Activated T-cell treated with anti-CD3 and anti-CD28 coated beads, Interleukin-2, amount 50 U/mL, for 1 hour (primary cell): ENCODE measurements at regions not wholly inside any gene's neighbourhood (a gene's known extent, or its start where the extent isn't known, plus 50 kb on each side); places are given as distances from the start of the nearest gene placed in this dataset.

ENCODE experiments used
- DNase-seq: peaks from one replicate; pipeline ENCODE4 v3.0.0-alpha.2; 2020

DNA sequence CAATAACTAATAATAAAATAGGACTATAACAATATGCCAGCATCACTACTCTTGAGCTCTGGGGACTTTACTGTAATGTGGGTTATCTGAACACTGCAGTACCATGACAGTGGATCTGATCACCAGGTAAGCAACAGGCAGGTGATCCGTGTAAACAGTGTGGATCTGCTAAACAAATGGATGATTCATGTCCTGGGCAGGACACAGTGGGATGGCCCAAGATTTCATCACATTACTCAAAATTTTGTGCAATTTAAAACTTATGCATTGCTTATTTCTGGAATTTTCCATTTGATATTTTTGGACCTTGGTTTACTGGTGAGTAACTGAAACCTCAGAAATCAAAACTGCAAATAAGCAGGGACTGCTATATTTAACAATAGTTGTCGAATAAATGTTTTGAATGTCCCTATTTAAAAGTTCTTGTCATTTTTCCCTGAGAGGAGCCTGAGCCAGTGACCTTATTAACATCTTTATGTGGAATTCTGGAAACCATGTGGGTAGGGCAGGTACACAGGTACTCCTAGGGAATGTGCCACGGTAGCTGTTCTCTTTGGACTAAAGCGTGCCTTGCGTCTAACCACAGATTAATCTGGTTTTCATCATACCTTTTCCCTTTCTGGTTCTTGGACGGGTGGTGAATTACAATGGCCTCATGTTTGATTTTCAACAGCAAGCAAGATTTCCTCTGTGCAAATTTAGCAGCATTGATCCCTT is 214.5 kb upstream of the SASH1 start:
- DNase-seq, result no peak

DNA sequence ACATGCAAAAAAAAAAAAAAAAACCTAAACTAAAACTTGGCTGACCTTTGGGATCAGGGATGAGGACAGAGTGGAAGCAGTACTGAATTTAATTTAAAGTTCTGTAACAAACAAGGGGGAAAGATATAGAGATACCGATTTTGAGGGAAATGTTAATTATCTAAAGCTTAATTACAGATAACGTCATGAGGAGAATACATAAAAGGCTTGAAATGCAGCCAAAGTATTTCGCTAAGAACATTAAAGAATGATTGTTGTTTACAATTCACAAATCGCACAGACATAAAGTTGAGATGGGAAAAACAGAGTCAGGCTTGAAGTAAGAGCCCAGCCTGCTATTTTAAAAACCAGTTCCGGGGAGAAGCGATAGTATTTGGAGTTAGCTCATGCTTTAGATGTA is 208.0 kb upstream of the SASH1 start:
- no peak for DNase-seq

DNA sequence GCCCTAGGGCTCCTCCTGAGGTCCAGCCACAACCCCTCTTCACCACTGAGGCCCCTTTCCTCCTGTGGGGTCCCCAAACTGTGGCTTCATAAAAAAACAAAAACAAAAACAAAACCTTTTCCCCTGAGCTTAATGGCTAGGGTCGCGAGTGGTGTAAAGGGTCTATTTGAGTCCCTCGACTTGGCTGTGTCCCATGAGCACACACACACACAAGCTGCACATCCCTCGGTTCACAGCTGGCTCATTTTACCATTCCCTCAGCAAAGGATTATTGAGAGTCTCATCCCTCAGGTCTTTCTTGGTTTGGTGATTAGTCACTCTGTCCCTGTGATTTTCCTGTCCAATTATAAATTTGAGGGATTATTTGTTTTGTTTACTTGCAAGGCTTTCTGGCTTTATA is 206.1 kb upstream of the SASH1 start:
- no peak for DNase-seq

DNA sequence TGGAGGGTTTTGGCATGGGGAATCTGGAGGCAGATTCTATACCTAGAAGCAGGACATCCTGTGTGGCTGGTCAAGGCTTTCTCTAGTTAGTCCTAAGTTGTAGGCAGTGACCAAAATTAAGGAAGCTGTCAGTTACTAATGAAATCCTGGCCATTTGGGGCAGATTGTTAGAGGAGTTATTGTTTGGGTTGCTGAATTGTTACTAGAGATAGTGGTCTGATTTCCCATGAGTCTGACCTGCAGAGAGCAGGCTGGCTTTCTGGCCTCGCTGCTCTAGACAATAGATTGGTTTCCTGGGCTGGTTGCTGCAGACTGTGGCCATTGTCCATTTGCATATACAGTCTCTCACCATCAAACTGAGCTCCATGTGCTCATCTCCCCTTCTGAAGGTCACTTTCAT is 205.0 kb upstream of the SASH1 start:
- DNase-seq, result no peak

DNA sequence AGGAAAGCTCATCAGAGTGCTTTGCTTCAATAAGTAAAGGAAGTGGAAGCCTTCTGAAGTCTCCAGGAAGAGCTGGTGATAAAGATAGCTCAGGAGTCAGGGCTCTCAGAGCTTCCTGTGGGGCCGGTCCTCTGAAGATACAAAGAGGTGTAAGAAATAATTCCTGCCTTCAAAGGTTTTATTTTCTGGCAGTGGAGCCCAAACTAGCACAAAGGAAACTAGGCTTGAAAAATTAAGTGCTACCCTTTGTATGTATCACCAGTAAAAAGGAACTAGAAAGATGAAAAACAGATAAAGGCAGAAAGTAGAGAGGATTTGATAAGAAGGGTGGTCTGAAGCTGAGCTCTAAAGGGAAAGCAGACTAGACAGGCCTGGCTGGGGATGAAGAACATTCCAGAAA is 204.1 kb upstream of the SASH1 start:
- no peak for DNase-seq

DNA sequence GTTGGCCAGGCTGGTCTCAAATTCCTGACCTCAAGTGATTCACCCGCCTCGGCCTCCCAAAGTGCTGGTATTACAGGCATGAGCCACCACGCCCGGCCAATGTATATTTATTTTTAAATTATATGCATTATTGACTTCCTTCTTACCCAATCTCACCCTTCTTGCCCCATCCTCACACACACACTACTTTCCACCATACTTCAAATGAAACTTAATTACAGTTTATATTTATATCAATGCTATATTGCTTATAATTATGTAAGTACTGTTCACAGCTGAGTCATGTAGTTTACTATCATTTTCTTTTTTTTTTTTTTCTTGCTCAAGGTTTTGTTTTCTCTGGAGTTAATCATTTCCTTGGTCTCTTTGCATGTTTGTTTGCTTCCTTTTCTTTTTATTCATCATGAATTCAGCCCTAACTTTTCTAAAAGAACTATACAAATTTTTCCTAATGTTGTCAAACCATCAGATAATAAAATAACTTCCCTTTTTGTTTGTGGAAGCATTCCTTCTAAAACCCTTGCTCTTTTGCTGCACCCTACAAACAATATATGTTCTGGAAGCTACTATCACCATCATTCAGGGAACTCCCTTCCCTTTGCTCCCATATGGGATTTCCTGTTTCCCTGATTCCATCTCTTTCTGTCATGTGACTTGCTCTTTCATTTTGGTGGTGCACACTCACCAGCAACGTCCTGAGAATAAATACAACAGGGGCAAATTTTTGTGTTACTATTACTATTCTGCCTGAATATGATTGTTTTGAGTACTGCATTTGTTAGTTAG is 201.7 kb upstream of the SASH1 start:
- no peak for DNase-seq

DNA sequence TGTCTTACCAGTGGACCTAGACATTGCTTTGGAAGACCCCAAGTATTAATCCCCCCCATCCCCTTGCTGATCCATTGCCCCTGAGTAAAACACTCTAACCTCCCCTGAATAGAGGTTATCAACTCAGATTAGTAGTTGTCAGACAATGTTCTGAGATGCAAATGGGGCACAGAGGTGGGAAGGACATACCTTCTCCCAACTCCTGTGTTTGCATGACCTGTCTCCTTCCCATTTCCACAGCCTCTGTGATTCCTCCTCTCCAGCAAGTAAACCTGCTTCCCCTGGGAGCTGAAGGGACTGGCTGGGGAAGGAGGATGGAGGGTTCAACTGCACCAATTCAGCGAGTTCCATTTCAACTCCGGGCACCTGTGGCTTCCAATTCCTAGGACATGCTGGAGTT is 199.8 kb upstream of the SASH1 start:
- no peak for DNase-seq

DNA sequence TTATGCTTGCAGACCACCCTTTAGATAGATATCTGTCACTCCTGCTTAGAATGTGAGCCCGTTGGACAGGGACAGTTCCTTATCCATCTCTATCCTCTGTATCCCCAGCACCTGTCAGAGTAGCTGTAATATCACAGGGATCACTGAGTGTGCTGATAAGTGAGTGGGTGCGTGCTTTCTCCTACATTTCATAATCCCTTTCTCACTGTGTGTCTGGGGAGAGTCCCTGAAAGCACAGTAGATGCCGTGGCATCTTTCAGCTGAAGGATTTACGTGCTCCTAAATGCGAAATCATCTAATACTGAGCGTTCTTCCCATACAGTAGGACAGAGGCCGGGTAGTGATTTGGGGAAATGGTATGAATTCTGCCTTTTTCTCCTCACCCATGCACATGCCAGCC is 198.9 kb upstream of the SASH1 start:
- no peak for DNase-seq

GRCh38 chr6:148144917-148145521 is 197.6 kb upstream of the SASH1 start:
- peak; percentile 48 for DNase-seq

GRCh38 chr6:148146717-148147462 is 195.7 kb upstream of the SASH1 start:
- DNase-seq, result peak; percentile 33

DNA sequence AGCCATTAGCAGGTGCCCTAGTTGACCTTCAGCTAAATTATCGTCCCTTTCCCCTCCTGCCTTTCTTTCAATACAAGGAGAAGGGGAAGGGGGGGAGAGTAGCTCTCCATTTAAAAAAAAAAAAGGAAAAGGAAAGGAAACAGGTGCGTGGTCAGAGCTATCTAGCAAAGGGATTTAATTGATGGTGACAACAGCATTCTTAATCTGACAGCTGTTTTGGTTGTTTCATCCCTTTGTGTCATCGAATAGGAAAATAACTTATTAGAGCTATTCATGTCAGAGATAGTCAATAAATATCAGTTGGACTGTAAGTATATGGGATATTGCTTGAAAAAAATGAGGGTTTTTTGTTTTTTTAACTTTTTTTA is 195.2 kb upstream of the SASH1 start:
- no peak for DNase-seq

- DNase-seq, result no peak
These were observed 190.6 kb upstream of the SASH1 start for GRCh38 chr6:148151896-148152643.

- no peak for DNase-seq
These were observed 188.0 kb upstream of the SASH1 start for GRCh38 chr6:148154668-148155067.

DNA sequence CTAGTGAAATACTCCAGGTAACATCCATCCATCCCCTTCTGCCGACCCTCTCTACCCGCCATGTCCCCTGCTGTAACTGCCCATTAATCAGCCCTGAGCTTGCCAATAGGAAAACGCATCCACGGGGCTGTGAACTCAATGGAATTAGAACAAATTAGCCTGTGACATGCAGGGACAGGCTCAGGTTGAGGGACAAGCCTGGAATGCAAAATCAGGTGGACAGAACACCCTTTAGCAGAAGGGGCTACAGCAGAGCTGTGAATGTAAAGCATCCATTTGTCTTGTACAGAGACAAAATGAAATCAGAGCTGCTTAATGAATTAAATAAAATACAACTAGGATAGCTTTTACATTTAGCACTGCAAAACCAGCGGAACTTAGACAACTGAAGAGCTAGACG is 187.3 kb upstream of the SASH1 start:
- no peak for DNase-seq

DNA sequence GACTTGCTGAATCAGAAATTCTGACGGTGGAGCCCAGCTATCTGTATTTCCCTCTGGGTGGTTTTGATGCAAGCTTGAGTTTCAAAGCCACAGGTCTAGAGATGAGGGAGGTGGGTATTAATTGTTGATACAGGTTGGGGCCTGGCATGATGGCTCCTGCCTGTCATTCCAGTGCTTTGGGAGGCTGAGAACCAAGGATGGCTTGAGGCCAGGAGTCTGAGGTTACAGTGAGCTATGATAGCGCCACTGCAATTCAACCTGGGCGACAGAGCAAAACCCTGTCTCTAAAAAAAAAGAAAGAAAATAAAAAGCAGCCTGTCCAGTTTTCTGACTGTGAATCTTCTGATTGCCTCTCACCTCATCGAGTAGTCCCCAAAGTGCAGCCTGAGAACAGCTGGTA is 184.8 kb upstream of the SASH1 start:
- no peak for DNase-seq

DNA sequence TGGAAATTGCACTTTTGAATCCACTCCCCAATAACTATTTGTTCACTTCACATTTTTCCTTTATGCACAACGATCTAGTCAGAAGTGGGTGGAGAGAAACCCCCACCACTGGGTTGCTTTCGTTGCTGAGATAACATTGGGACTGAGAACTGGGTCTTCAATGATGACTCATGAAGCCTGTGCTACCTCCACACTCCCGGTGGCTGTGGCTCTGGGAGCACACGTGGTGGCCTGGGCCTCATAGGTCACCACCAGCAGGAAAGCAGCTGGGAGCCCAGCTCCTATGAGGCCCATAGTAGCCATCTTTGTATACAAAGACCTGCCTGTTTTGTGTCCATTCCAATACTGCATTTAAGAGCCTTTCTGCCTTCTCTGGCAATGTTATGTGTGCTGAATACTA is 178.0 kb upstream of the SASH1 start:
- DNase-seq, result no peak

DNA sequence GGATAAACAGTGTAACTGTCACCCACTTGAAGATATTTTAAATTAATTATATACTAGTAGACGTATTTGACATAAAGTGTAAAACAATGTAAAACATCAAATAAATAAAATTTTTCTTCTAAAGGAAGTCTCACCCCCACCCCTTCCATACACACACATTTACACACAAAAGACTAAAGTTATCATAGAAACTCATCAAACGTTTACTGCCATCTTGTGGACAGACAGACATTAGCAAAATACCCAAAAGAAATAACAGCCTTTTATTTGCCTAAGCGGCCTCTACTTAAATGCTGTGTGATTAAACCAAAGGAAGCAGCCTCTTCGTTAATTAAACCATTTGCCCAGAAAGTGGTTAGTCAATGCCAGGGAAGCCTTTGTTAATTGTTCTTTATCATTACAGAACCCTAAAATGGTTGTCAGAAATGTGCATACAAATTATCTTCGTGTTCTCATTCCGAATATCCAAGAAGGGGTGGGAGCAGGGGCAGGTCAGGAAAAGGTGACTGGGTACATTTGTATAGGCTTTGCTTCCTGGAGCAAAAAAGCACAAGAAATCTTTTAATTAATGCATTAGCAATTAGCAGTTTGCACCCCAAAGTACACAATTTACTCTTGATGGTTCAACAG is 176.2 kb upstream of the SASH1 start:
- DNase-seq, result no peak

DNA sequence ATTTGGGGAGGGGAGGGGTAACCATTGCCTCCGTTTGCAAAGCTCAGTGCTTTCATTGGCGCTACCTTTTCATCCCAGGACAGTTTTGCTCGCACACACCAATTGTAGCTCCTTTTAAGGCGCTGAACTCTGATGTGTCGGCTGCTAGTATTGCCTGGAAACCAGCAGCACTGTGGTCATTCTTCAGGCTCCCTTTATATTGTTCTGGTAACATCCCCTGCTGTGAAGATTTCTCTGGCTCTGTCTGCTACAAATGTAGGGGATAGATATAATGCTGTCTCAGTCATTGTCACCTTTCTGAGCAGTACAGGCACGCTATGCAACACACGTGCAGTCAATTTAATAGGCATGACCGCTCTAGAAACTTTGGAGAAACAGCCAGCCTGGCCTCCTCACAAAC is 172.9 kb upstream of the SASH1 start:
- no peak for DNase-seq

DNA sequence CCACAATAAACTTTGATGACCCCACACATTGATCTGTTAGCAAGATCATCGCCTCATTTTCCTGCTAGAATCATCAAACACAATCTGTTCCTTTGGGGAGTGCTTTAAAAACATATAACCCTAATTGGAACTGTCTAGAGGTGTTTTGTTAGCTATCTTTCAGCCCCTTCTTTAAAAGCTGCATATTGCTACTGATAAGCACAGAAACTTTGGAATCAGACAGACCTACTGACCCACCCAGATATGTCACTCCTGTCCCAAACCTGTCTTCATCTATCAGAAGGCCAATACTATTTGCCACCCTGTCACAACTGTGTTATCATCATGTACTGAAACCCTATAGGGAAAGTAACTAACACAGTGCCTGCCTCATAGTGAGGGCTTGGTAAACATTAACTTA is 172.4 kb upstream of the SASH1 start:
- DNase-seq, result no peak

GRCh38 chr6:148173548-148173947 is 169.1 kb upstream of the SASH1 start:
- DNase-seq, result no peak

DNA sequence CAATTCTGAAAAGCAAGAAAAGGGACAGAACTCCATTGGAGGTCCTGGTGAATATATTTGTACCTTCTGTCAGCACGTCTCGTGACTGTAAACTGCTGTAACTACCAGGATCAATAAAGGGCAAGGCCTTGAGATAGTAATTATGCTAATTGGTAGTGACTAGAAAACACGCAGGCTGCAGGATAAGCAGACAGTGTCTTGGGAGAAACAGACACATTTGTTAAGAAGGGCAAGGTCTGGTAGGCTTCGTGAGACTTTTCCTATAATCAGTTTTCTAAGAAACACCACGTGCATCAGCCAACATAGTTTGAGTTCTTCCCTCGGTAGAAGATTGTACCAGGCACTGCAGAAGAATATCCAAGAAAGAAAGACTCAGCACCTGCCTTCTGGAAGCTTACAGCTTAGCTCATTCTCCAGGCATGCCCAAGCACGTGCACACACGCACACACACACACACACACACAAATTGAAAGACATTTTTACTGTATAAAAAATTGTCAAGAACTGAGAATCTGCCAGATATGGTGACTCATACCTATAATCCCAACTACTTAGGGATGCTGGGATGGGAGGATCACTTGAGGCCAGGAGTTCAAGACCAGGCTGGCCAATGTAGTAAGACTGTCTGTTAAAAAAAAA is 167.0 kb upstream of the SASH1 start:
- DNase-seq, result no peak
